ENCODE measurements at regions not wholly inside any gene's neighbourhood (a gene's known extent, or its start where the extent isn't known, plus 50 kb on each side); places are given as distances from the start of the nearest gene placed in this dataset.

GRCh38 chr12:90393089-90393488 lies 561.9 kb downstream of the CCER1 start:
- TF ChIP-seq CTCF (IDR thresholded peaks at IDR 0.05 in 8 of 11, conservative IDR thresholded peaks at IDR 0.05 in 3 of 11) (no peak), POLR2AphosphoS5 (IDR thresholded peaks at IDR 0.05) (no peak), POLR2A (IDR thresholded peaks at IDR 0.05) (no peak)

Measured in spleen (tissue), 7 donors.